ENCODE measurements at regions not wholly inside any gene's neighbourhood (a gene's known extent, or its start where the extent isn't known, plus 50 kb on each side); places are given as distances from the start of the nearest gene placed in this dataset.

DNA sequence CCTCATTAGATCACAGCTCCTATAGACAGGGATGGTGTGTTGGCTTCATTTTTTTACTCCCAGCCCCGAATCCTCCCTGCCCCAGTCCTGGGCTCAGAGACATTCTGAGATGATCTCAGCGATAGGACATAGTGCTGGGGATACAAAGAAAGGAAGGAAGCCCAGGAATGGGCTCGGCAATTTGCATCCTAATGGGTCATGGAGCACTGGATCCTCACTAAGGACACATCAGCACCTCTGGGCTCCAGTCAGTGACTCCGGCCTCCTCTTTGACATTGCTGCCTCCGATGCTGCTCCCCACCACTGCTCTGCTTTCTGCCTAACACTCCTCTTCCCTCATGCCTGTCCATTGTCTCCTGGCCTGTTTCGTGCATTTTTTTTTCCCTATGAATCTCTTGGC, 489.1 kb downstream of the STK39 start:
- no peaks in the 10 kb centered on the region for H3K36me3 ChIP-seq
- H3K4me1 ChIP-seq = no peaks in the 10 kb centered on the region
- no peak for DNase-seq (ENCODE audit: low spot score in 2 of 2)
- TF ChIP-seq CTCF (IDR thresholded peaks at IDR 0.05) = no peak
- H3K9me3 ChIP-seq = no peaks in the 10 kb centered on the region
- intact Hi-C loops (cut with DNase I) = no loop called here
- no peaks in the 10 kb centered on the region for H3K27me3 ChIP-seq
- H3K4me3 ChIP-seq = no peak overlapping the region
- H3K27ac ChIP-seq = no peak overlapping the region

DNA sequence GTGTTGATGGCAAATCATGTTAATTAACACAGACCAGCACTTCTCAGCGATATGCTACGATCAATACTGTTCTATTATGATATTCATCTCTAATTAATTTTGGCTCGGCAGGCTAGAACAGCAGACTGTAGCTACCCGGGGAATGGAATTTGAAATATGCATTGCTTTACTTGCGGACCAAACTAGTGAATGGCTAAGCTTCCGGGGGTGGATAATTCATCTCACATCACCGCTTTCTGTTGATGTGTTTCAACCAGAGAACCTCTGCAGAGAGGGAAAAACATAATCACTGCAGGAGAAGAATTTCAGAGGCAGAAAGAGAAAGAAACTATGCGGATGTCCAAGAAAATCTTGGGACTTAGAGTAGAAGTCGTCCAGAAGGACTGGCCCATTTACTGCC, 490.9 kb downstream of the STK39 start:
- intact Hi-C loops (cut with DNase I) = no loop called here
- no peaks in the 10 kb centered on the region for H3K27me3 ChIP-seq
- no peaks in the 10 kb centered on the region for H3K4me1 ChIP-seq
- TF ChIP-seq CTCF (IDR thresholded peaks at IDR 0.05) = no peak
- no peaks in the 10 kb centered on the region for H3K36me3 ChIP-seq
- H3K4me3 ChIP-seq = no peak overlapping the region
- DNase-seq (ENCODE audit: low spot score in 2 of 2) = no peak
- no peak overlapping the region for H3K27ac ChIP-seq
- no peaks in the 10 kb centered on the region for H3K9me3 ChIP-seq

DNA sequence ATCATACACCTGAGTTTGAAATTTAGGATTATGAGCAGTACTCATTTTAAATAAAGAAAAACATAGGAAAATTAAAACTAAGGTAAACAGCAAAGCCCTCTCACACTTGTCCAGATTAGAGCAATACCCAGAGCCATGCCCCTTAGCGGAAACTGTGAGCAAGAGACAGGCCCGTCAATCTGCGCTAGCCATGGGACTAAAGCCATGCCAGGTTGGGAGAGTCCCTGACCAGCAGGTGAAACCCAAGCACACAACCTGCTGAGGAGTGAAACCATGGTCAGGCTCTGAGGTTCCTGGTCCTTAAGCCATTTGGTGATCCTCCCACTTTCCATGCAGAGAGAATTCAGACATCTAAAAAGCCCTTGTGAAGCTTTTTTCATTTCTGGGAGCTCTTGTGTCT, 494.3 kb downstream of the STK39 start:
- TF ChIP-seq CTCF (IDR thresholded peaks at IDR 0.05) = no peak
- intact Hi-C loops (cut with DNase I) = no loop called here
- no peak overlapping the region for H3K27ac ChIP-seq
- H3K4me1 ChIP-seq = no peaks in the 10 kb centered on the region
- no peaks in the 10 kb centered on the region for H3K36me3 ChIP-seq
- H3K27me3 ChIP-seq = no peaks in the 10 kb centered on the region
- H3K9me3 ChIP-seq = no peaks in the 10 kb centered on the region
- no peak for DNase-seq (ENCODE audit: low spot score in 2 of 2)
- H3K4me3 ChIP-seq = no peak overlapping the region

- Histone ChIP-seq H3K27ac (no peak overlapping the region), H3K27me3 (no peaks in the 10 kb centered on the region), H3K9me3 (no peaks in the 10 kb centered on the region), H3K36me3 (no peaks in the 10 kb centered on the region), H3K4me3 (no peak overlapping the region), H3K4me1 (no peaks in the 10 kb centered on the region)
- no peak for TF ChIP-seq CTCF (IDR thresholded peaks at IDR 0.05)
- no peak for DNase-seq (ENCODE audit: low spot score in 2 of 2)
- intact Hi-C loops (cut with DNase I) = no loop called here
Measured at GRCh38 chr2:167752734-167753133, 494.7 kb downstream of the STK39 start.

DNA sequence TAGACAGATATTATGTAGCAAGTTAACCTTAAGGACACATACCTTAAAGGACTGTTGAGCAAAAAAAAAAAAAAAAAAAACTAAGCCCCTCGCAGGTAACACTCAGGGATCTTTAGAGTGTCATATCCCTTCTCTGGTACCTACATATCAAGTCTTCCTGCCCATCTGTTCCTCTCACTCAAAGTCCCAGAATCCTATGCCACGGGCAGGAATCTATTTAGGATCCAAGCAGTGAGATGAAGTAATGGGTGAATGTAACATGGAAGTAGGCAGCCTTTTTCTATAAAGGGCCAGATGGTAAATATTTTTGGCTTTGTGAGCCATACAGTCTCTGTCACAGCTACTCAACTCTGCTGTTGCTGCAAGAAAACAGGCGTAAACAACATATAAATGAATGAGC, 496.7 kb downstream of the STK39 start:
- H3K4me1 ChIP-seq = no peaks in the 10 kb centered on the region
- DNase-seq (ENCODE audit: low spot score in 2 of 2) = no peak
- H3K27me3 ChIP-seq = no peaks in the 10 kb centered on the region
- H3K27ac ChIP-seq = no peak overlapping the region
- TF ChIP-seq CTCF (IDR thresholded peaks at IDR 0.05) = no peak
- no peak overlapping the region for H3K4me3 ChIP-seq
- no peaks in the 10 kb centered on the region for H3K9me3 ChIP-seq
- H3K36me3 ChIP-seq = no peaks in the 10 kb centered on the region
- intact Hi-C loops (cut with DNase I) = no loop called here

- intact Hi-C loops (cut with DNase I) = no loop called here
- H3K27ac ChIP-seq = no peak overlapping the region
- H3K4me1 ChIP-seq = no peaks in the 10 kb centered on the region
- H3K9me3 ChIP-seq = no peaks in the 10 kb centered on the region
- H3K36me3 ChIP-seq = no peaks in the 10 kb centered on the region
- no peak for TF ChIP-seq CTCF (IDR thresholded peaks at IDR 0.05)
- no peak for DNase-seq (ENCODE audit: low spot score in 2 of 2)
- H3K4me3 ChIP-seq = no peak overlapping the region
- no peaks in the 10 kb centered on the region for H3K27me3 ChIP-seq
Measured at GRCh38 chr2:167749660-167750059, 497.7 kb downstream of the STK39 start.
